AG08396 (cell line): ENCODE measurements at regions not wholly inside any gene's neighbourhood (a gene's known extent, or its start where the extent isn't known, plus 50 kb on each side); places are given as distances from the start of the nearest gene placed in this dataset.
"Not testable (repeated sequence)": the region's sequence is repeated elsewhere in the genome, so short reads cannot be mapped to it uniquely, and the experiment has no call there.

Experiments used
- DNase-seq: peaks from one replicate; pipeline ENCODE4 v3.0.0; 2012; ENCODE audit warnings: low spot score, mixed read lengths

- no peak for DNase-seq
Measured at GRCh38 chr5:172548981-172549687, 91.9 kb upstream of the NEURL1B start.

- no peak for DNase-seq
Measured at GRCh38 chr5:172548311-172548731, 92.7 kb upstream of the NEURL1B start.

GRCh38 chr5:172546196-172546595 lies 91.9 kb upstream of the SH3PXD2B start:
- DNase-seq = no peak

GRCh38 chr5:172545291-172545801 lies 91.0 kb upstream of the SH3PXD2B start:
- DNase-seq = no peak

- DNase-seq = no peak
Measured at GRCh38 chr5:172544371-172545095, 90.2 kb upstream of the SH3PXD2B start.

GRCh38 chr5:172543484-172544298 lies 89.4 kb upstream of the SH3PXD2B start:
- DNase-seq = no peak

- DNase-seq = no peak
Measured at GRCh38 chr5:172542651-172543131, 88.4 kb upstream of the SH3PXD2B start.

- DNase-seq = no peak
Measured at GRCh38 chr5:172541773-172542136, 87.4 kb upstream of the SH3PXD2B start.

- DNase-seq = no peak
Measured at GRCh38 chr5:172541099-172541772, 86.9 kb upstream of the SH3PXD2B start.

GRCh38 chr5:172540099-172540870 lies 86.0 kb upstream of the SH3PXD2B start:
- DNase-seq = no peak

- no peak for DNase-seq
Measured at GRCh38 chr5:172535108-172535445, 80.8 kb upstream of the SH3PXD2B start.

- DNase-seq = no peak
Measured at GRCh38 chr5:172534229-172535107, 80.1 kb upstream of the SH3PXD2B start.

- no peak for DNase-seq
Measured at GRCh38 chr5:172533399-172534228, 79.3 kb upstream of the SH3PXD2B start.

GRCh38 chr5:172533058-172533398 lies 78.7 kb upstream of the SH3PXD2B start:
- no peak for DNase-seq

GRCh38 chr5:172532439-172532838 lies 78.1 kb upstream of the SH3PXD2B start:
- not testable (repeated sequence) for DNase-seq

GRCh38 chr5:172531704-172532026 lies 77.3 kb upstream of the SH3PXD2B start:
- DNase-seq = no peak

- no peak for DNase-seq
Measured at GRCh38 chr5:172530878-172531703, 76.8 kb upstream of the SH3PXD2B start.

- no peak for DNase-seq
Measured at GRCh38 chr5:172530406-172530805, 76.1 kb upstream of the SH3PXD2B start.

- DNase-seq = no peak
Measured at GRCh38 chr5:172529896-172530295, 75.6 kb upstream of the SH3PXD2B start.
